A673 (cell line): ENCODE measurements at regions not wholly inside any gene's neighbourhood (a gene's known extent, or its start where the extent isn't known, plus 50 kb on each side); places are given as distances from the start of the nearest gene placed in this dataset.

ENCODE experiments used
- CTCF ChIP-seq: fragments of 300-800, 200-600 bp; sonication (generic); conservative IDR thresholded peaks from 2 replicates; pipeline ENCODE4 v1.5.1; 2017; ENCODE audit warnings: low read depth, mild to moderate bottlenecking, antibody characterized with exemption, low read length, moderate library complexity, mixed read lengths
- EZH2 ChIP-seq: fragments of 200-600 bp; sonication (generic); IDR thresholded peaks from 2 replicates; pipeline ENCODE4 v1.6.1; 2017; ENCODE audit warnings: borderline replicate concordance, low read depth, mild to moderate bottlenecking, mixed read lengths, antibody characterized with exemption, low read length; ENCODE audit not compliant: poor library complexity, severe bottlenecking

- no peak for TF ChIP-seq CTCF
- TF ChIP-seq EZH2: no peak
Measured at GRCh38 chr12:58441483-58441882, 478.8 kb downstream of the LRIG3 start.
